ENCODE measurements at regions not wholly inside any gene's neighbourhood (a gene's known extent, or its start where the extent isn't known, plus 50 kb on each side); places are given as distances from the start of the nearest gene placed in this dataset.
"Not testable (repeated sequence)": the region's sequence is repeated elsewhere in the genome, so short reads cannot be mapped to it uniquely, and the experiment has no call there.

- H3K4me1 Mint-ChIP-seq: not testable (repeated sequence)
Observed at GRCh38 chr20:58572428-58572763, 57.2 kb upstream of the APCDD1L start.

GRCh38 chr20:58571693-58572427 is 56.7 kb upstream of the APCDD1L start:
- Mint-ChIP-seq H3K4me3 (no peak overlapping the region), H3K36me3 (no peaks in the 10 kb centered on the region), H3K27ac (no peak overlapping the region)

More at GRCh38 chr20:58572428-58572763, 57.2 kb upstream of the APCDD1L start:
- H3K27ac Mint-ChIP-seq, H3K36me3 Mint-ChIP-seq, H3K27me3 Mint-ChIP-seq, H3K9me3 Mint-ChIP-seq, H3K4me3 Mint-ChIP-seq: not testable (repeated sequence)

GRCh38 chr20:58571356-58571692 is 56.1 kb upstream of the APCDD1L start:
- H3K4me1 Mint-ChIP-seq: peaks cover 16% of the 10 kb centered on the region
- no peaks in the 10 kb centered on the region for H3K27me3 Mint-ChIP-seq
- no peak overlapping the region for H3K4me3 Mint-ChIP-seq
- H3K9me3 Mint-ChIP-seq: no peaks in the 10 kb centered on the region
- no peak overlapping the region for H3K27ac Mint-ChIP-seq
- H3K36me3 Mint-ChIP-seq: no peaks in the 10 kb centered on the region

More at GRCh38 chr20:58571693-58572427, 56.7 kb upstream of the APCDD1L start:
- Mint-ChIP-seq H3K4me1 (peaks cover 11% of the 10 kb centered on the region), H3K9me3 (no peaks in the 10 kb centered on the region), H3K27me3 (no peaks in the 10 kb centered on the region)

DNA sequence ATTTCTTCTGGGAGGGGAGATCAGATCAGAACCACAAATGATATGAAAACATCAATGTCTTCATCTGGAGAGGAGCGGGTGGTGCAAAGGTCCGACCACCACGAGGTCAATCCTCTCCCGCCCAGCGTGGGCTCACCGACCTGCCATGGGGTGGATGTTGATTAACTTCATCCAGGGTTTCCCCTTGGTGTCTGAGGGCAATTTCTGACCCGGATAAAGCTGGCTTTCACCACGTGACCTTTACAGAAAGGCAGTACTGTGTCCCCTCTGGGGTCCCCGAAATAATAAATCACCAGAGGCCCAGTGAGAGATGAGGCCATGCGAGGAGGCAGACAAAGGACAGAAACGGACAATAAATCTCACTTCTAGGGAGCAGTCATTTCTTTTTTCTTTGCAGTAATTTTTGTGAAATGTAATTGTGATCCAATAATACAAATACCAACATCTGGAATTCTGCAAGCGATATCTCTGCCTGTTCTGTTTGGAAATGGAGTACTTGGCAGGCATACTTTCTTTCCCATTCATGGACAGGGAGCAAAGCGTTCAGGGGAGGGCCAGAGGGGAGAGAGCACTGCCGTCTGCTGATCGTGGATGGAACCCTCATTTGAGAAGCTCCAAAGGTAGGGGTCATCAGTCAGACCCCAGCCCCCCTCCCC is 55.1 kb upstream of the APCDD1L start:
- H3K36me3 Mint-ChIP-seq: no peaks in the 10 kb centered on the region
- no peaks in the 10 kb centered on the region for H3K9me3 Mint-ChIP-seq
- H3K27me3 Mint-ChIP-seq: no peaks in the 10 kb centered on the region
- H3K27ac Mint-ChIP-seq: no peak overlapping the region
- no peak overlapping the region for H3K4me3 Mint-ChIP-seq
- peaks cover 16% of the 10 kb centered on the region for H3K4me1 Mint-ChIP-seq

- H3K27me3 Mint-ChIP-seq: no peaks in the 10 kb centered on the region
- H3K4me3 Mint-ChIP-seq: no peak overlapping the region
- H3K9me3 Mint-ChIP-seq: no peaks in the 10 kb centered on the region
- H3K27ac Mint-ChIP-seq: no peak overlapping the region
- peaks cover 16% of the 10 kb centered on the region for H3K4me1 Mint-ChIP-seq
- H3K36me3 Mint-ChIP-seq: no peaks in the 10 kb centered on the region
Observed at GRCh38 chr20:58569241-58570125, 54.3 kb upstream of the APCDD1L start.

DNA sequence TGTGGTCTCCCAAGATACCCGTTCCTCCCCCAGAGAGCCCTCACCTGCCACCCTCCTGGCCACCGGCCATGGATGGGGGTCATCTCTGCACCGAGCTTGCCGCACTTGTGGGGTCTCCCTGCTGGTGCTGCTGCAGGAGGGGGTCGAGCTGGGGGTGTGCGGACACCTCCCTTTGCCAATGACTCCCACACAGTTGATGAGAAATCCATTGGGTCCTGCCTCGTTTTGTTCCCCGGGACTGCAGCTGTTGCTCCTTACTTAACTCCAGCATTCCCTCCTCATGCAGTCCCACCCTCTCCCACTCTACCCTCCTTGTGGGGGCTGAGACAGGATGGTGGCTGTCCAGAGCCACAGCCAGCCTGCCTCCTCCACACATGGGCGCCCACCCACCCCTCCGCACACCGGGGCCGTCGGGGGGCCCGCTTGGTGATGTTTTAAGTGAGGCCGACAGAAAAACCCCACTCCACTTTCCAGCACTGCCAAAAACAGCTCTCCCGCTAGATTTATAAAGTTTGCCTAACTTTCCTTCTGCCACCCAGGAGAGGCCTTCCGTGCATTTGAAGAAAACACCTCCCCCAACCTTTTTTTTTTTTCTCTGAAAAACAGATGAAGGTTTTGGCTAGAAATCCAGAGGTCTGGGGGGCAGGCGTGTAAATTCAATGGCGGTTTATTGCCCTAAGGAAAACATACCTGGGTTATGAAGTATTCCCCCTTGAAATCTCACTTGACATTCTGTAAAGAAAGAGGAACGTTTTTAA is 53.5 kb upstream of the APCDD1L start:
- H3K4me3 Mint-ChIP-seq: no peak overlapping the region
- no peak overlapping the region for H3K27ac Mint-ChIP-seq
- H3K36me3 Mint-ChIP-seq: no peaks in the 10 kb centered on the region
- H3K9me3 Mint-ChIP-seq: no peaks in the 10 kb centered on the region
- H3K4me1 Mint-ChIP-seq: peaks cover 16% of the 10 kb centered on the region
- H3K27me3 Mint-ChIP-seq: no peaks in the 10 kb centered on the region

DNA sequence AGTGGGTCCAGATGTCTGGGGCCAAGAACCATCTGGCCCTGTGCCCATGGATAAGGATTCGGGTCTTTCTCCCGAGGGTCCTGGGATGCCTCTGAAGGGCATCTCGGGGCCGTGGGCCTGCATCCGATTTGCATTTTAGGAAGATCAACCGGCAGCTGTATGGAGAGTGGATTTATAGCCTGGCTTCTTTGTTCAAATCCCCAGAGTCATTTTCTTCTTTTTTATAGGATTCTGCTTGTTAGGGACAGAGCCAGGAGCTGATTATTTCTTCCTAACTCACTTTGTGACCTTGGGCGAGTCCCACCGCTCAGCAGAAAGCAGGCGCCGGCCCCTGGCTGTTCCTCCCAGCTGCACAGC is 52.9 kb upstream of the APCDD1L start:
- Mint-ChIP-seq H3K4me3 (no peak overlapping the region), H3K36me3 (no peaks in the 10 kb centered on the region), H3K4me1 (peaks cover 16% of the 10 kb centered on the region), H3K9me3 (no peaks in the 10 kb centered on the region), H3K27me3 (no peaks in the 10 kb centered on the region), H3K27ac (no peak overlapping the region)

DNA sequence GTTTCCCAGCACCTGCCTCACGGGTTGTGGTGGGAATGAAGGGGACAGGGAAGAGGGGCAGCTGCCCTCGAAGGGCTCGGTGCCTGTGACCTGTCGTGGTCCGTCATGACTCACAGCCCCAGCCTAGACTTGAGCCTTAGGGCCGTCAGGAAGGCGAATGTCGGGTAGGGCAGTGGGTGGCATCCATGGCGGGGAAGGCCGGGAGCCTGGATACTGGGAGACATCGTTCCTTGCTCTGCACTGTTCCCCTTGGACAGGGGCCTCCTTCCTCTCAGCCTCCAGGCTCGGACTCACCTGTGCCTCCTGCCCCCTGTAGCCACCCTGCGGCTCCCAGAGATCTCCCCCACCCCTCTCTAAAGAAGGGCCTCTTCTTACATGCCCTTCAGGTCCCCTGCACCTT is 52.2 kb upstream of the APCDD1L start:
- peaks cover 16% of the 10 kb centered on the region for H3K4me1 Mint-ChIP-seq
- no peaks in the 10 kb centered on the region for H3K36me3 Mint-ChIP-seq
- H3K27me3 Mint-ChIP-seq: no peaks in the 10 kb centered on the region
- H3K27ac Mint-ChIP-seq: no peak overlapping the region
- H3K9me3 Mint-ChIP-seq: no peaks in the 10 kb centered on the region
- H3K4me3 Mint-ChIP-seq: no peak overlapping the region

DNA sequence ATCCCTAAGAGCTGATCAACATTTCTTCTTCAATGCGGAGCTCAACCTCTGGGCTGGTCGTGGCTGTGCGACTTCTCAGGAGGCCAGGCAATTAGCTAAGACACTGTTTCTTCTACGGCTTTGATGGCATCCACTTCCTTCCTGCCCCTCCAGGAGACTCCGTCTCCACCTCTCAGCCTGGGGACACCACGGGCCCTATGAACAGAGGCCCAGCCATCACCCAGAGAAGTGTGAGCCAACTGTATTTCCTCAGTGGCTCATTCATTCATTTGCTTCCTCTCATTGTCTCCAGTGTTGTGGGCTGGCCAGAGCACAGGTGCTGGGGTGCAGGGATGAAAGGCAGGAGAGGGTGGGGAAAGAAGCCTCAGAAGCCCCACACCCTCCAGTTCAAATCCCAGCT is 51.8 kb upstream of the APCDD1L start:
- H3K36me3 Mint-ChIP-seq: no peaks in the 10 kb centered on the region
- H3K4me1 Mint-ChIP-seq: peaks cover 16% of the 10 kb centered on the region
- no peak overlapping the region for H3K4me3 Mint-ChIP-seq
- H3K27ac Mint-ChIP-seq: no peak overlapping the region
- no peaks in the 10 kb centered on the region for H3K27me3 Mint-ChIP-seq
- H3K9me3 Mint-ChIP-seq: no peaks in the 10 kb centered on the region

GRCh38 chr20:58565461-58566175 is 50.4 kb upstream of the APCDD1L start:
- no peaks in the 10 kb centered on the region for H3K9me3 Mint-ChIP-seq
- H3K27me3 Mint-ChIP-seq: no peaks in the 10 kb centered on the region
- H3K4me3 Mint-ChIP-seq: no peak overlapping the region
- peaks cover 16% of the 10 kb centered on the region for H3K4me1 Mint-ChIP-seq
- H3K27ac Mint-ChIP-seq: peak overlapping the region; percentile 25
- H3K36me3 Mint-ChIP-seq: no peaks in the 10 kb centered on the region

All from activated naive CD4-positive, alpha-beta T cell treated with anti-CD3 and anti-CD28 coated beads, Interleukin-2, amount 50 U/mL, for 24 hours (primary cell).